HG03520 (cell line): ENCODE measurements at regions not wholly inside any gene's neighbourhood (a gene's known extent, or its start where the extent isn't known, plus 50 kb on each side); places are given as distances from the start of the nearest gene placed in this dataset.
"Not testable (repeated sequence)": the region's sequence is repeated elsewhere in the genome, so short reads cannot be mapped to it uniquely, and the experiment has no call there.

Source experiments
- ATAC-seq: cut with Tn5 transposase; IDR thresholded peaks from one replicate; pipeline ENCODE4 v1.9.1; 2021; ENCODE audit warnings: mild to moderate bottlenecking, moderate library complexity; ENCODE audit not compliant: unreplicated experiment

DNA sequence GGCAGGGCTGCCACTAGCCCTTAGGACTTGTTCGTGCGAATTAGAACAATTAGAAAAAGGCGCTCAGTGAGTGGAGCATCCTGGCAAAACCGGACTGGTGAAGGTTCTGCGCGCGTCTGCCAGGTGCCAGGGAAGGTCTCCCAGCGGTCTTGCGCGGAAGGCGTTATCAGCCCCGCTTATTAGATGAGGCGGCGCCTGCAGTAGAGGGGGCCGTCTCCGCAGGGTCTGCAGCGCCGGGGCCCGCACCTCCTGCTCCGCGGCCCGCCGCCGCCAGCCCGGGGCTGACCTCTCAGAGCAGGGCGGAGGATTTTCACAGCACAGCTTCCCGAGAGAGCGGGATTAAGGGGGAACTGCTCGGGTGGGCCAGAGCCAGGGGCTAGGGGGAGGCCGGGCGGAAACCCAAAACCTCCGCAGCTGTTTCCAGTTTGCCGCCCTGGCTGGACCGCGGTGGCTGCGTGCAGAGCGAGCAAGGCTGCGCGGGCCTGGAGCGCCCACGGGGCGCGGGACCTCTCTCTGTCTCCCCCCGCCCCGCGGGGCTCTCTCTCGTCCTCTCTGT, 155.2 kb downstream of the FOXD2 start:
- no peak for ATAC-seq

GRCh38 chr1:47593598-47594285, 155.9 kb downstream of the FOXD2 start:
- no peak for ATAC-seq

DNA sequence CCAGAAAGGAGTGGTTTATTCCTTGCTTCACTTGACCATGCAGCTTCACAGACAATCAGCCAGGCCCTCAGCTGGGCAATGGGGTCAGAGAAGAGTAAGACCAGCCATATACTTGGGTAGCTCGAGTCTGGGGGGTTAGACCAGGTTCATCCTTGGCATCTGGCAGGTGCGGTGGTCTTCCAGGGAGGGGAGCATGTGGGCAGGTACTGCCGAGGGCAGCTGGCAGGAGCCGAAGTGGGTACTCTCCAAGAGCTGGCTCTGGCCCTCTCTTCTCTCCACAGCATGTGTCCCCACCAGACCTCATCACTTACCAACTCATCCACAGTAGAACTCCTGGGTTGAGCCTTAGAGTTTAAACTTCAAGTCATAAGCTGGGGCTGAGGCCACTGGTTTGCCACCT, 156.8 kb downstream of the FOXD2 start:
- no peak for ATAC-seq

DNA sequence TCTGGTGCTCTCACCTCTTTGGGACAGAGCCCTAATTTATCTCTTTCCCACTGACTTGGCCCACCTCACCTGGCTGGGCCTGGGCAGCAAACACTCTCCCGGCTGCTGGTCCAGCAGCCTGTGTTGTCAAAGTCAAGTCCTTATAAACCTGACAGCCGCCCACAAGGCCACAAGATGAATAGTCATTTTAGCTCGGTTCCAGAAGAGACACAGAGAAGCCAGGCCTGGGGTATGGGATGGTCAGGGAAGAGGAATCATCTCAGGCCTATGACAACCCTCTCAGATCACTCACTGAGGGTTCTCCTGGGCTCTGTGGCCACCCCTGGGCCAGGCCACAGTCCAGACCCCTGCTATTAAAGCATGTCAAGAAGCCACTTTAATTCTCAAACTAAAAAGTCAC, 158.5 kb downstream of the FOXD2 start:
- no peak for ATAC-seq

DNA sequence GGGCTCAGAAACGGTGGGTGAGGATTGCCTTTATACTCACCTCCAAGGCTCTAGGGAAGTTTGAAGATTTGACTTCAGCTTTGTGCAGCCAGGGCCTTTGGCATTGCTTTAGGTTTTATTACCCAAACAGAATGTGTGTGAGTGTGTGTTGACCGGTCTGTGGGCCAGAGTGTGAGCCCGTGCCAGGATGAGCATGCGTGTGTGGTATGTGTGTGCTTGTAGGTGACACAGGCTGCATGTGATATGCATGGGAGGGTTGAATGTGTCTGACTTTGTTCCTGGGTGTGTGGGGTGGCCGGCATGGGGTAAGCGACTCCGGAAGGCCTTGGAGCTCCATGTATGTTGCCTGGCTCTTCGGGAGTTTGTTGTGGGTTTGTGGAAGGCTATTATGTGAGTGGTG, 160.5 kb downstream of the FOXD2 start:
- no peak for ATAC-seq

- ATAC-seq, result no peak
Measured at GRCh38 chr1:47599777-47600176, 161.9 kb downstream of the FOXD2 start.

- ATAC-seq, result not testable (repeated sequence)
Measured at GRCh38 chr1:47602491-47602890, 164.6 kb downstream of the FOXD2 start.

DNA sequence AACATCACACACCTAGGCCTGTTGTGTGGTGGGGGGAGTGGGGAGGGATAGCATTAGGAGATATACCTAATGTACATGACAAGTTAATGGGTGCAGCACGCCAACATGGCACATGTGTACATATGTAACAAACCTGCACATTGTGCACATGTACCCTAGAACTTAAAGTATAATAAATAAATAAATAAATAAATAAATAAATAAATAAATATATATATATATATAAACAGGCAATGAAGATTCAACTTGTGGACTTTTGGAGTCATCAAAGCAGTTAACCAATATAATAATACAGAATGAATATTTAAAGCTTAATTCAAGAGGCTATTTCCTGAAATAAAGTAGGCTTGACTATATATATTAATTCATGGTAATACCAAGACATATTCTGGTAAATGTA, 167.0 kb downstream of the FOXD2 start:
- ATAC-seq, result not testable (repeated sequence)

DNA sequence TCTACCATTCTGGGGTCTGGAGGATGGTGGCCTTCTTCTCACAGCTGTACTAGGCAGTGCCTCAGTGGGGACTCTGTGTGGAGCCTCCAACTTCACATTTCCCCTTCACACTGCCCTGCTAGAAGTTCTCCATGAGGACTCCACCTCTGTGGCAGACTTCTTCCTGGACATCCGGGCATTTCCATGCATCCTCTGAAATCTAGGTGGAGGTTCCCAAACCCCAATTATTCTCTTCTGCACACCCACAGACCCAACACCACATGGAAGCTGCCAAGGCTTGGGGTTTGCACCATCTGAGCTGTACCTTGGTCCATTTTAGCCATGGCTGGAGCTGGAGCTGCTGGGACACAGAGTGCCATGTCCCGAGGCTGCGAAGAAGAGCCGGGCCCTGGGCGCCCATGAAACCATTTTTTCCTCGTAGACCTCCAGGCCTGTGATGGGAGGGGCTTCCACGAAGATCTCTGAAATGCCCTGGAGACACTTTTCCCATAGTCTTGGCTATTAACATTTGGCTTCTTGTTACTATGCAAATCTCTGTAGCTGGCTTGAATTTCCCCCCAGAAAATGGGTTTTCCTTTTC, 170.5 kb downstream of the FOXD2 start:
- ATAC-seq, result no peak

- ATAC-seq, result no peak
Measured at GRCh38 chr1:47611992-47612391, 174.1 kb downstream of the FOXD2 start.

DNA sequence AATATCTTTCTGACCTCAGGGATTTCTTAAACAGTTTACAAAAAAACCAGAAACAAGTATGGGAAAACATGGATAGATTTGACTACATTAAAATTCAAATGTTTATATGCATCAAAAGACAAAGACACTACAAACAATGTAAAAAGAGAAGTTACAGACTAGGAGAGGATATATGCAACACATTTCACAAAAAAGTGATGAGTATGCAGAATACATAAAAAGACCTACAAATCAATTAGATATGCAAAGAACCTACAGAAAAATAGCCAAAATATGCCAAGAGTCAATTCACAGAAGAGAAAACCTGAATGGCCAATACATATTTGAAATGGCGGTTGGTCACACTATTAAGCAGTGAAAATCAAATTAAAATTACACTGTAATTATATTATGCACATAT, 175.0 kb downstream of the FOXD2 start:
- ATAC-seq, result no peak

- no peak for ATAC-seq
Measured at GRCh38 chr1:47616036-47616435, 178.2 kb downstream of the FOXD2 start.

- no peak for ATAC-seq
Measured at GRCh38 chr1:47616906-47617305, 179.1 kb downstream of the FOXD2 start.

DNA sequence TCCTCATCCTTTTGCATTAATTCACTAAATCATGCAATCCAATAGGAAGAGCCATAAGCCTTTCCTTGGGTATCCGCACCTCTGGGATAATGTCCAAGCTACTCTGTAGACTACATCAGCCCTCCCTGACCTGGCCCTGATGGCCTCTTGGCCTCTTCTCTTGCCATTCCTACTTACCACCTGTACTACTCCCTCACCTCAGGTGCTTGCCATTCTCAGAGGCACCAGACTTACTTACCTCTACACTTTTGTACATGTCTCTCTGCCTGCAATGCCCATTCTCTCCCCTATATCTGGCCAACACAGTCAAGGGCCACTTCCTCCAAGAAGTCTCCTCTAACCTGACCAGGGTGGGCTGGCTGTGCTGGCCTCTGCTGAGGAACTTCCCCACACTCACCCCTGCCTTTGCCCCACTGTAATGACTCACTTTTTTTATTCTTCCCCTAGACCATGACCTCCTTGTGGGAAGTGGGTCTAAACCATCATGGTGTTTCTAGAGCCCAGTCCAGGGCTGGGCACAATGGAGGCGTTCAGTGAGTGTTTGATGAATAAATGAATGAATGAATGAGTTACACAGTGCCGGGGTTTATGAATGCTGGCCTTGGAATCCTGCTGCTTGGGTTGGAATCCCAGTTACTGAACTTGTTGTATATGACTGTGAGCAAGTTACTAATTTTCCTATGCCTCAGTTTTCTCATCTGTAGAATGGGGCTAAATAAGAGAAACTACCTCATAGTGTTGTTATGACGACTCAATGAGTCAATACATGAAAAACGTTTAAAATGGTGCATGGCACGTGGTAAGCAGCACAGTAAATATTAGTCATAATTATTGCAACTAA, 179.8 kb downstream of the FOXD2 start:
- no peak for ATAC-seq

GRCh38 chr1:47618222-47618720, 180.4 kb downstream of the FOXD2 start:
- no peak for ATAC-seq

DNA sequence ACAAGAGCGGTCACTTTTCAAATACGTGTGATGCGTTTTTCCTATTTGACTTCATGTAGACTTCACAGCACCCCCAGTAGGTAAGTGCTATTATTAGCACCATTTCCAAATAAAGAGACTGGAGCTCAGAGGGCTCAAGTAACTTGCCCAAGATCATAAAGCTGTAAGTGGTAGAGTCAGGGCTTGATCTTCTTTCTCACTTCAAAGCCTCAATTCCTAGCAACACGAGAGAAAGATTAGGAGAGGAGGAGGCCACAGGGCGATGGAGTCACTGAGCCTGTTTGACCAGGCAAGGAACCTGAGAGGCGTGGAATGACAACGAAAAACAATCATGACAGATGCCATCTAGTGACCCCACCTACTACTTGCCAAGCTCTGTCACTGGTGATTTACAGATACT, 181.0 kb downstream of the FOXD2 start:
- no peak for ATAC-seq

DNA sequence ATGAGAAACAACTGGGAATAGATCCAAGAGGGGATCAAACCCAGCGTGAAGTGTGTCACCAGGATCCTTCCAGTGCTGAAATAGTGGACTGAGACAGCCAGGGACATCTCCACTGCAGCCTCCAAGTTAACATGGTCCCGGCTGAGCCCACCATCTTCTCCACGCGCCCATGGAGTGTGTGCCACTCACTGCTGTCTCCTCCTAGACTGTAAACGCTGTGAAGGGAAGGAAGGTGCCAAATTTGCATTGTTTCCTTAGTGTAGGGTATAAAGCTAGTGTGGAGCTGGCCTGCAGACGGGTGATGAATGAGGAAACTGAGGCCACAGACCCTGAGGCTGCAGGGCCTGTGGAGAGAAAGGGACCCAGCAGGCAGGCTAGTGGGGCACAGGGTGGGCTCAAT, 183.6 kb downstream of the FOXD2 start:
- no peak for ATAC-seq

DNA sequence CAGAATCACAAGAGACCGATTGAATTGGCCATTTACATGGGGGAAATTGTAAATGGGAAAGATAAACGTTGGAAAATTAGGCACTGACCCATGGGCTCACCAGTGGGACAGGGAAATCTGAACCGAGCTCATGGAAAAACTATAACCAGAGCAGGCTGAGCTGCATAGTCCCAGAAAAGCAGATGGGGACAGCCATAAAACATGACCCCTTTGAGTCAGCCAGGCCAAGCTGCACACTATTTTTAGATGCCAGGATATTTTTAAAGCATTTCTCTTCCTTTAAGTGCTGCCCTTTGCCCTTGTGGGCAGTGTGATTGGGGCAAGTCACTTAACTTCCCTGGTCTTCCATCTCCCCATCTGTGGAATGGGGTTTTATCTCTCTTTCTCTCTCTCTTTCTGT, 184.1 kb downstream of the FOXD2 start:
- ATAC-seq, result no peak

GRCh38 chr1:47622776-47623556, 185.1 kb downstream of the FOXD2 start:
- no peak for ATAC-seq

- no peak for ATAC-seq
Measured at GRCh38 chr1:47623557-47623940, 185.7 kb downstream of the FOXD2 start.

- ATAC-seq, result no peak
Measured at GRCh38 chr1:47624531-47624930, 186.7 kb downstream of the FOXD2 start.
